HepG2 (cell line): ENCODE measurements at regions not wholly inside any gene's neighbourhood (a gene's known extent, or its start where the extent isn't known, plus 50 kb on each side); places are given as distances from the start of the nearest gene placed in this dataset.

ENCODE experiments used
- ATAC-seq: fragments of 200-7000 bp; cut with Tn5 transposase; 3 replicates; pipeline ENCODE4 v1.9.1; 2020; ENCODE audit warnings: mild to moderate bottlenecking, moderate library complexity
- BruUV-seq: library from RNA; stranded (reverse); fragments of 400-500 nt; replicated peaks from 2 replicates; lab custom pipeline; 2021; lab: Mats Ljungman, UMichigan
- CTCF ChIA-PET: fragments of 300-600 bp; formaldehyde crosslinking; extraction: SDS; loops from one replicate; lab custom pipeline; 2021; ENCODE audit warnings: low total read pairs, inconsistent platforms, low intra/inter-chr PET ratio; lab: Yijun Ruan, JAX
- POLR2A ChIA-PET: fragments of 350-600 bp; sonication (Branson Sonifier 250); formaldehyde crosslinking; loops from one replicate; lab custom pipeline; 2020; ENCODE audit warnings: antibody characterized with exemption, inconsistent platforms; lab: Yijun Ruan, JAX
- DNase-seq: peaks from one replicate; pipeline ENCODE4 v3.0.0-alpha.2; 2015; ENCODE audit warnings: low spot score
- FAIRE-seq: peaks from 3 replicates; lab custom pipeline; 2011; peaks lifted over from hg19 to GRCh38; lab: Jason Lieb, UNC
- H2AFZ ChIP-seq: one replicate; pipeline ENCODE4 v1.6.1; 2011; ENCODE audit warnings: low read length, inconsistent platforms
- H3K27ac ChIP-seq: fragments of 300-600 bp; 3 replicates; pipeline ENCODE4 v1.8.0; 2011; ENCODE audit warnings: mixed run types, mild to moderate bottlenecking, mixed read lengths, low read length, inconsistent platforms; ENCODE audit not compliant: insufficient read depth; ENCODE audit errors: extremely low read length
- H3K27me3 ChIP-seq, 2 experiments: fragments of 200-600 bp in 1 of 2; 2 replicates in 1 of 2; 3 replicates in 1 of 2; pipeline versions ENCODE4 v1.6.0 to v1.8.0; 2011; ENCODE audit warnings: low read length in 2 of 2, mild to moderate bottlenecking in 2 of 2, moderate library complexity in 2 of 2, inconsistent platforms in 1 of 2; ENCODE audit not compliant: insufficient read depth in 2 of 2, control insufficient read depth in 1 of 2
- H3K36me3 ChIP-seq, 2 experiments: fragments of 200-600 bp in 1 of 2; replicated peaks in 1 of 2; 2 replicates in 1 of 2; 3 replicates in 1 of 2; pipeline versions ENCODE4 v1.5.1 to v1.8.0; 2011; ENCODE audit warnings: low read length in 2 of 2, inconsistent platforms in 1 of 2; ENCODE audit not compliant: insufficient read depth in 2 of 2, control insufficient read depth in 1 of 2
- H3K4me1 ChIP-seq: 2 replicates; pipeline ENCODE4 v1.5.1; 2012; ENCODE audit warnings: low read length, inconsistent platforms; ENCODE audit not compliant: insufficient read depth
- H3K4me2 ChIP-seq: 2 replicates; pipeline ENCODE4 v1.6.0; 2011; ENCODE audit warnings: low read depth, low read length, inconsistent platforms
- H3K4me3 ChIP-seq, 3 experiments: fragments of 200-600 bp in 1 of 3; sonication (generic), shearing (Covaris generic) in 1 of 3; replicated peaks in 1 of 3; 2 replicates each; pipeline ENCODE4 v1.5.1; 2011 to 2016; ENCODE audit warnings: low read length in 3 of 3, inconsistent platforms in 2 of 3, low read depth in 2 of 3, mild to moderate bottlenecking in 2 of 3, control low read depth in 1 of 3, mixed read lengths in 1 of 3; ENCODE audit not compliant: insufficient read depth in 1 of 3
- H3K79me2 ChIP-seq: one replicate; pipeline ENCODE4 v1.6.1; 2011; ENCODE audit warnings: low read length, inconsistent platforms; ENCODE audit not compliant: insufficient read depth
- H3K9ac ChIP-seq: 2 replicates; pipeline ENCODE4 v1.6.0; 2011; ENCODE audit warnings: mild to moderate bottlenecking, low read depth, low read length, inconsistent platforms; ENCODE audit not compliant: insufficient read depth
- H3K9me3 ChIP-seq: 2 replicates; pipeline ENCODE4 v1.5.1; 2012; ENCODE audit warnings: mild to moderate bottlenecking, low read length
- H4K20me1 ChIP-seq: 2 replicates; pipeline ENCODE4 v1.6.0; 2011; ENCODE audit warnings: inconsistent platforms, mild to moderate bottlenecking, low read length, moderate library complexity; ENCODE audit not compliant: insufficient read depth
- CBX1 ChIP-seq: IDR thresholded peaks from one replicate; pipeline ENCODE4 v1.6.1; 2016; ENCODE audit warnings: antibody characterized with exemption, low read depth
- CEBPB ChIP-seq: IDR thresholded peaks from 2 replicates; pipeline ENCODE4 v1.6.1; 2011; ENCODE audit warnings: low read depth, low read length, improper control_type of control experiment, borderline replicate concordance
- ELF4 ChIP-seq: sonication (generic); formaldehyde crosslinking; IDR thresholded peaks from 2 replicates; pipeline ENCODE4 v1.5.0; 2020; ENCODE audit warnings: missing genetic modification reagents, mild to moderate bottlenecking, moderate library complexity, borderline replicate concordance
- ESRRA ChIP-seq: sonication (generic); formaldehyde crosslinking; IDR thresholded peaks from 2 replicates; pipeline ENCODE4 v1.5.1; 2020; ENCODE audit warnings: mild to moderate bottlenecking, low read depth, missing genetic modification reagents
- GABPB1 ChIP-seq: IDR thresholded peaks from 2 replicates; pipeline ENCODE4 v1.6.1; 2016; ENCODE audit warnings: mild to moderate bottlenecking, missing genetic modification reagents, moderate library complexity, missing compliant biosample characterization
- HDAC1 ChIP-seq: sonication (generic); formaldehyde crosslinking; IDR thresholded peaks from 2 replicates; pipeline ENCODE4 v1.5.1; 2020; ENCODE audit warnings: mild to moderate bottlenecking, missing genetic modification reagents
- IRF2 ChIP-seq: IDR thresholded peaks from 2 replicates; pipeline ENCODE4 v1.6.1; 2018; ENCODE audit warnings: missing genetic modification reagents, missing compliant biosample characterization
- REXO4 ChIP-seq: sonication (generic); formaldehyde crosslinking; IDR thresholded peaks from 2 replicates; pipeline ENCODE4 v1.8.0; 2022; ENCODE audit warnings: missing genetic modification reagents, mild to moderate bottlenecking, borderline replicate concordance
- YY1 ChIP-seq: IDR thresholded peaks from 2 replicates; pipeline ENCODE4 v1.6.1; 2011; ENCODE audit warnings: low read length, low read depth, moderate library complexity, mild to moderate bottlenecking; ENCODE audit not compliant: insufficient read depth, insufficient replicate concordance
- ZFYVE20 ChIP-seq: sonication (generic); formaldehyde crosslinking; IDR thresholded peaks from 2 replicates; pipeline ENCODE4 v1.8.0; 2023; ENCODE audit warnings: low read depth, mild to moderate bottlenecking, moderate library complexity, missing genetic modification reagents, borderline replicate concordance
- ZKSCAN1 ChIP-seq: fragments of 150-350 bp; IDR thresholded peaks from 2 replicates; pipeline ENCODE4 v1.6.1; 2014; ENCODE audit warnings: low read length
- ZNF121 ChIP-seq: sonication (generic); formaldehyde crosslinking; IDR thresholded peaks from 2 replicates; pipeline ENCODE4 v1.5.0; 2020; ENCODE audit warnings: mild to moderate bottlenecking, missing genetic modification reagents
- ZNF274 ChIP-seq: sonication (generic); formaldehyde crosslinking; IDR thresholded peaks from 2 replicates; pipeline ENCODE4 v1.5.1; 2020; ENCODE audit warnings: mild to moderate bottlenecking, missing genetic modification reagents
- ZNF30 ChIP-seq: sonication (generic); formaldehyde crosslinking; IDR thresholded peaks from 2 replicates; pipeline ENCODE4 v1.5.0; 2020; ENCODE audit warnings: mild to moderate bottlenecking, missing genetic modification reagents
- ZNF460 ChIP-seq: sonication (generic); formaldehyde crosslinking; IDR thresholded peaks from 2 replicates; pipeline ENCODE4 v1.5.1; 2020; ENCODE audit warnings: missing genetic modification reagents, mild to moderate bottlenecking, borderline replicate concordance
- ZNF484 ChIP-seq: sonication (generic); formaldehyde crosslinking; IDR thresholded peaks from 2 replicates; pipeline ENCODE4 v1.5.1; 2020; ENCODE audit warnings: mild to moderate bottlenecking, low read depth, missing genetic modification reagents, borderline replicate concordance
- ZNF557 ChIP-seq: sonication (generic); formaldehyde crosslinking; IDR thresholded peaks from 2 replicates; pipeline ENCODE4 v1.4.0; 2020; ENCODE audit warnings: missing genetic modification reagents
- ZNF780A ChIP-seq: sonication (generic); formaldehyde crosslinking; IDR thresholded peaks from 2 replicates; pipeline ENCODE4 v1.8.0; 2022; ENCODE audit warnings: mild to moderate bottlenecking, missing genetic modification reagents, moderate library complexity
- WGBS: methylation state at CpG from one replicate; pipeline ENCODE4 v1.1.6; 2017; ENCODE audit warnings: low lambda C conversion rate; 5-methylcytosine and 5-hydroxymethylcytosine counted together
- in situ Hi-C: cut with HindIII; loops from 2 replicates; pipeline ENCODE4 v1.10.0; 2017; ENCODE audit warnings: low pct_unique_long_range_greater_than_20kb; ENCODE audit not compliant: extremely low pct_ligation_motif_present
- intact Hi-C: fragments of 100-400 bp; cut with micrococcal nuclease; formaldehyde crosslinking; loops from one replicate; pipeline ENCODE4 v1.10.0; 2022; ENCODE audit not compliant: unreplicated experiment
- TF ChIP-seq, protein P1 (sequence below): sonication (generic); formaldehyde crosslinking; IDR thresholded peaks from 2 replicates; pipeline ENCODE4 v1.4.0; 2020; ENCODE audit warnings: mild to moderate bottlenecking, missing genetic modification reagents, borderline replicate concordance

- 47% methylated on average over 10 of the region's 15 CpGs for WGBS
- H3K4me3 ChIP-seq, result no peak overlapping the region
- POLR2A ChIA-PET, result no interaction called here
- DNase-seq (no peak), ATAC-seq (no peak), FAIRE-seq (no peak)
- H3K27ac ChIP-seq, result no peak overlapping the region
- H3K79me2 ChIP-seq, result no peaks in the 10 kb centered on the region
- intact Hi-C loops, result no loop called here
- no TSS peak for BruUV-seq
- in situ Hi-C loops, result no loop called here
- H3K36me3 ChIP-seq, result no peaks in the 10 kb centered on the region
- H3K9me3 ChIP-seq, result no peaks in the 10 kb centered on the region
- CTCF ChIA-PET, result no interaction called here
- no peak overlapping the region for H2AFZ ChIP-seq
- H3K9ac ChIP-seq, result no peak overlapping the region
- no peaks in the 10 kb centered on the region for H4K20me1 ChIP-seq
- H3K4me1 ChIP-seq, result peaks cover 12% of the 10 kb centered on the region
- H3K27me3 ChIP-seq, result peaks cover 15 to 72% of the 10 kb centered on the region in 2 experiments
- TF ChIP-seq ZNF121, result no peak
- TF ChIP-seq REXO4 (CRISPR knock-in tag), result no peak
- TF ChIP-seq HDAC1 (CRISPR knock-in tag), result no peak
- TF ChIP-seq ZNF30, result no peak
- TF ChIP-seq ZNF484 (CRISPR knock-in tag), result no peak
- TF ChIP-seq ZNF274 (CRISPR knock-in tag), result no peak
- TF ChIP-seq ZNF557, result no peak
- TF ChIP-seq YY1, result no peak
- no peak for TF ChIP-seq ESRRA (CRISPR knock-in tag)
- TF ChIP-seq CEBPB, result no peak
- TF ChIP-seq CBX1, result no peak
- TF ChIP-seq IRF2, result no peak
- TF ChIP-seq, protein P1, sequence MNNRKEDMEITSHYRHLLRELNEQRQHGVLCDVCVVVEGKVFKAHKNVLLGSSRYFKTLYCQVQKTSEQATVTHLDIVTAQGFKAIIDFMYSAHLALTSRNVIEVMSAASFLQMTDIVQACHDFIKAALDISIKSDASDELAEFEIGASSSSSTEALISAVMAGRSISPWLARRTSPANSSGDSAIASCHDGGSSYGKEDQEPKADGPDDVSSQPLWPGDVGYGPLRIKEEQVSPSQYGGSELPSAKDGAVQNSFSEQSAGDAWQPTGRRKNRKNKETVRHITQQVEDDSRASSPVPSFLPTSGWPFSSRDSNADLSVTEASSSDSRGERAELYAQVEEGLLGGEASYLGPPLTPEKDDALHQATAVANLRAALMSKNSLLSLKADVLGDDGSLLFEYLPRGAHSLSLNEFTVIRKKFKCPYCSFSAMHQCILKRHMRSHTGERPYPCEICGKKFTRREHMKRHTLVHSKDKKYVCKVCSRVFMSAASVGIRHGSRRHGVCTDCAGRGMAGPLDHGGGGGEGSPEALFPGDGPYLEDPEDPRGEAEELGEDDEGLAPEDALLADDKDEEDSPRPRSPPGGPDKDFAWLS (CRISPR knock-in tag), result no peak
- no peak for TF ChIP-seq ZFYVE20 (CRISPR knock-in tag)
- TF ChIP-seq GABPB1 (CRISPR knock-in tag), result no peak
- TF ChIP-seq ELF4 (CRISPR knock-in tag), result no peak
- no peak for TF ChIP-seq ZNF460 (CRISPR knock-in tag)
- no peak for TF ChIP-seq ZNF780A (CRISPR knock-in tag)
- TF ChIP-seq ZKSCAN1, result no peak
- H3K4me2 ChIP-seq, result no peak overlapping the region
Measured at GRCh38 chr22:46075764-46076531, 74.4 kb upstream of the PPARA start.
